AG10803 (cell line): ENCODE measurements at regions not wholly inside any gene's neighbourhood (a gene's known extent, or its start where the extent isn't known, plus 50 kb on each side); places are given as distances from the start of the nearest gene placed in this dataset.

ENCODE experiments used
- DNase-seq: peaks from one replicate; pipeline ENCODE4 v3.0.0; 2010; ENCODE audit warnings: low read depth
- H3K4me3 ChIP-seq: 2 replicates; pipeline ENCODE4 v1.5.1; 2011; ENCODE audit warnings: mild to moderate bottlenecking, low read length, control low read depth
- CTCF ChIP-seq: conservative IDR thresholded peaks from 2 replicates; pipeline ENCODE4 v1.5.1; 2011; ENCODE audit warnings: mild to moderate bottlenecking, low read length, control low read depth, inconsistent platforms

GRCh38 chr5:165722401-165722800 lies 2217.0 kb downstream of the MAT2B start:
- H3K4me3 ChIP-seq: no peak overlapping the region
- DNase-seq: no peak
- no peak for TF ChIP-seq CTCF

GRCh38 chr5:165723931-165724330 lies 2218.5 kb downstream of the MAT2B start:
- DNase-seq: no peak
- H3K4me3 ChIP-seq: no peak overlapping the region
- no peak for TF ChIP-seq CTCF

- no peak for TF ChIP-seq CTCF
- H3K4me3 ChIP-seq: no peak overlapping the region
- no peak for DNase-seq
These were observed 2223.0 kb downstream of the MAT2B start for GRCh38 chr5:165728425-165728824.

- no peak overlapping the region for H3K4me3 ChIP-seq
- no peak for TF ChIP-seq CTCF
- DNase-seq: no peak
These were observed 2230.0 kb downstream of the MAT2B start for GRCh38 chr5:165735388-165735787.

GRCh38 chr5:165739079-165739741 lies 2233.8 kb downstream of the MAT2B start:
- TF ChIP-seq CTCF: no peak
- DNase-seq: no peak
- H3K4me3 ChIP-seq: no peak overlapping the region

- no peak for TF ChIP-seq CTCF
- H3K4me3 ChIP-seq: no peak overlapping the region
- no peak for DNase-seq
These were observed 2252.4 kb downstream of the MAT2B start for GRCh38 chr5:165757791-165758190.

GRCh38 chr5:165775111-165775510 lies 2269.7 kb downstream of the MAT2B start:
- TF ChIP-seq CTCF: no peak
- no peak for DNase-seq
- H3K4me3 ChIP-seq: no peak overlapping the region
